ENCODE measurements at regions not wholly inside any gene's neighbourhood (a gene's known extent, or its start where the extent isn't known, plus 50 kb on each side); places are given as distances from the start of the nearest gene placed in this dataset.
"Not testable (repeated sequence)": the region's sequence is repeated elsewhere in the genome, so short reads cannot be mapped to it uniquely, and the experiment has no call there.

GRCh38 chr2:87410371-87410770 lies 337.5 kb upstream of the PLGLB2 start:
- not testable (repeated sequence) for DNase-seq (ENCODE audit: low spot score)

- DNase-seq (ENCODE audit: low spot score): not testable (repeated sequence)
Measured at GRCh38 chr2:87412036-87412820, 335.7 kb upstream of the PLGLB2 start.

GRCh38 chr2:87414331-87414730 lies 333.6 kb upstream of the PLGLB2 start:
- not testable (repeated sequence) for DNase-seq (ENCODE audit: low spot score)

- not testable (repeated sequence) for DNase-seq (ENCODE audit: low spot score)
Measured at GRCh38 chr2:87414795-87415570, 332.9 kb upstream of the PLGLB2 start.

- DNase-seq (ENCODE audit: low spot score): not testable (repeated sequence)
Measured at GRCh38 chr2:87415586-87416265, 332.2 kb upstream of the PLGLB2 start.

GRCh38 chr2:87416266-87416592 lies 331.7 kb upstream of the PLGLB2 start:
- not testable (repeated sequence) for DNase-seq (ENCODE audit: low spot score)

GRCh38 chr2:87417147-87417546 lies 330.7 kb upstream of the PLGLB2 start:
- DNase-seq (ENCODE audit: low spot score): not testable (repeated sequence)

- DNase-seq (ENCODE audit: low spot score): not testable (repeated sequence)
Measured at GRCh38 chr2:87417742-87418567, 329.9 kb upstream of the PLGLB2 start.

- not testable (repeated sequence) for DNase-seq (ENCODE audit: low spot score)
Measured at GRCh38 chr2:87418823-87419822, 328.8 kb upstream of the PLGLB2 start.

- not testable (repeated sequence) for DNase-seq (ENCODE audit: low spot score)
Measured at GRCh38 chr2:87419980-87420379, 327.9 kb upstream of the PLGLB2 start.

GRCh38 chr2:87420954-87421353 lies 326.9 kb upstream of the PLGLB2 start:
- not testable (repeated sequence) for DNase-seq (ENCODE audit: low spot score)

GRCh38 chr2:87423796-87424762 lies 323.8 kb upstream of the PLGLB2 start:
- DNase-seq (ENCODE audit: low spot score): not testable (repeated sequence)

- not testable (repeated sequence) for DNase-seq (ENCODE audit: low spot score)
Measured at GRCh38 chr2:87424763-87425154, 323.1 kb upstream of the PLGLB2 start.

- not testable (repeated sequence) for DNase-seq (ENCODE audit: low spot score)
Measured at GRCh38 chr2:87425191-87425590, 322.7 kb upstream of the PLGLB2 start.

GRCh38 chr2:87425717-87426116 lies 322.2 kb upstream of the PLGLB2 start:
- DNase-seq (ENCODE audit: low spot score): not testable (repeated sequence)

- not testable (repeated sequence) for DNase-seq (ENCODE audit: low spot score)
Measured at GRCh38 chr2:87428452-87429130, 319.3 kb upstream of the PLGLB2 start.

- not testable (repeated sequence) for DNase-seq (ENCODE audit: low spot score)
Measured at GRCh38 chr2:87429206-87429930, 318.5 kb upstream of the PLGLB2 start.

GRCh38 chr2:87429931-87430275 lies 318.0 kb upstream of the PLGLB2 start:
- not testable (repeated sequence) for DNase-seq (ENCODE audit: low spot score)
